Fibroblast of mammary gland (primary cell): ENCODE measurements at regions not wholly inside any gene's neighbourhood (a gene's known extent, or its start where the extent isn't known, plus 50 kb on each side); places are given as distances from the start of the nearest gene placed in this dataset.

Experiments used
- DNase-seq: peaks from one replicate; pipeline ENCODE4 v3.0.0-alpha.2; 2010; ENCODE audit warnings: low read depth
- H3K4me3 ChIP-seq: 2 replicates; pipeline ENCODE4 v1.5.1; 2011; ENCODE audit warnings: low read depth, mild to moderate bottlenecking, low read length, moderate library complexity; ENCODE audit not compliant: control insufficient read depth
- TF ChIP-seq, protein P1 (sequence below): conservative IDR thresholded peaks from 2 replicates; pipeline ENCODE4 v1.5.1; 2011; ENCODE audit warnings: low read depth, low read length, inconsistent platforms; ENCODE audit not compliant: control insufficient read depth, insufficient read depth

DNA sequence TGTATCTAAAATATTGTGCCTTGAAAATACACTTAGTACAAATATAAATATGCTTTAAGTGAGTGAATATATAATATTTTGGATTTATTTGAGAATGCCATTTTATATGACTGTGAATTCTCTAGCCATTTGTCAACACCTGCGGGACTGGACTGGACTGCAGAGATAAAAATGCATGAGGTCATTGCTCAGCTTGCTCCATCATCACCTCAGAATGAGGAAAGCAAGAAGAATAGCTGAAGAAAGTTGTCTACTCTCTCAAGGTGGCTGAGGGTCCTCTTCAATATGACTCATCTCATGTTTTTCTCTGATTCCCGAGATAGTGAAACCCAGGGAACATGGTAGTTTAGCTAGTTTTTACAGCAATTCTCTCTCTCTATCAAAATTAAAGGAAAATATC lies 732.5 kb upstream of the AGA start:
- H3K4me3 ChIP-seq: no peak overlapping the region
- no peak for DNase-seq
- TF ChIP-seq, protein P1, sequence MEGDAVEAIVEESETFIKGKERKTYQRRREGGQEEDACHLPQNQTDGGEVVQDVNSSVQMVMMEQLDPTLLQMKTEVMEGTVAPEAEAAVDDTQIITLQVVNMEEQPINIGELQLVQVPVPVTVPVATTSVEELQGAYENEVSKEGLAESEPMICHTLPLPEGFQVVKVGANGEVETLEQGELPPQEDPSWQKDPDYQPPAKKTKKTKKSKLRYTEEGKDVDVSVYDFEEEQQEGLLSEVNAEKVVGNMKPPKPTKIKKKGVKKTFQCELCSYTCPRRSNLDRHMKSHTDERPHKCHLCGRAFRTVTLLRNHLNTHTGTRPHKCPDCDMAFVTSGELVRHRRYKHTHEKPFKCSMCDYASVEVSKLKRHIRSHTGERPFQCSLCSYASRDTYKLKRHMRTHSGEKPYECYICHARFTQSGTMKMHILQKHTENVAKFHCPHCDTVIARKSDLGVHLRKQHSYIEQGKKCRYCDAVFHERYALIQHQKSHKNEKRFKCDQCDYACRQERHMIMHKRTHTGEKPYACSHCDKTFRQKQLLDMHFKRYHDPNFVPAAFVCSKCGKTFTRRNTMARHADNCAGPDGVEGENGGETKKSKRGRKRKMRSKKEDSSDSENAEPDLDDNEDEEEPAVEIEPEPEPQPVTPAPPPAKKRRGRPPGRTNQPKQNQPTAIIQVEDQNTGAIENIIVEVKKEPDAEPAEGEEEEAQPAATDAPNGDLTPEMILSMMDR: no peak

DNA sequence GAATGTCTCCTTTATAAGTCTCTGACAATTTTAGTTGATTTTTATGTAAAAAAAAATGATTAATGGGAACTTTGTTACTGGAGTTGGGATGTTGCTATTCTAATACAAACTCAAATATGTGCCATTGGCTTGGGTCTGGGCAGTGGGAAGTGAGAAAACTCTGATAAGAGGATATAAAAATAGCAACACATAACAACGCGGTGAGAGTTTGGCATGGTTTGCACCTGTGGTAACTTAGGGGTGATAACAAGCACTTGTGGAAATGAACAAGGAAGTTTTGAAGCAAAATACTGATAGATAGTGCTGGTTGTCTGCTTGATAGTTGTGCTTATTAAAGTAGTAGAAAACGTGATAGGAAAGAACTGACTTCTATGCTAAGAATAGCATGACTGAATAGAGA lies 743.3 kb upstream of the AGA start:
- H3K4me3 ChIP-seq: no peak overlapping the region
- TF ChIP-seq, protein P1: no peak
- no peak for DNase-seq

DNA sequence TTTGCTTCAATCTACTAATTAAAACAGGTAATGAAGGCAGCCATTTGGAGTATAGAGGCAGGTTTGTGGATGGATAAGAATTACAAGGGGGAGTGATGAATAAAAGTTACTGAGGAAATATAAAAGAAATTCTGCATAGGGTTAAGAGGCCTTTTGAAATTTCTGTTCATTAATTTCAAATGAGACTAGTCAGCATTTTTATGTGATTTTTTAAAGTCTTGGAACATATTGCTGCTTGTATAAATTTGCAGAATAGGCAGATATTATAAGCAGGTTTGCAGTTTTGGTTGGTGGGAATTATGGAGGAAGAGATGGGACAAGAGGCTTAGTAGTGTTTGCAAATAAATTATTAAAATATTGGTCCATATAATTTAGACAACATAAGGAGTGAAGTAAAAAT lies 750.4 kb upstream of the AGA start:
- TF ChIP-seq, protein P1: no peak
- no peak overlapping the region for H3K4me3 ChIP-seq
- DNase-seq: no peak

DNA sequence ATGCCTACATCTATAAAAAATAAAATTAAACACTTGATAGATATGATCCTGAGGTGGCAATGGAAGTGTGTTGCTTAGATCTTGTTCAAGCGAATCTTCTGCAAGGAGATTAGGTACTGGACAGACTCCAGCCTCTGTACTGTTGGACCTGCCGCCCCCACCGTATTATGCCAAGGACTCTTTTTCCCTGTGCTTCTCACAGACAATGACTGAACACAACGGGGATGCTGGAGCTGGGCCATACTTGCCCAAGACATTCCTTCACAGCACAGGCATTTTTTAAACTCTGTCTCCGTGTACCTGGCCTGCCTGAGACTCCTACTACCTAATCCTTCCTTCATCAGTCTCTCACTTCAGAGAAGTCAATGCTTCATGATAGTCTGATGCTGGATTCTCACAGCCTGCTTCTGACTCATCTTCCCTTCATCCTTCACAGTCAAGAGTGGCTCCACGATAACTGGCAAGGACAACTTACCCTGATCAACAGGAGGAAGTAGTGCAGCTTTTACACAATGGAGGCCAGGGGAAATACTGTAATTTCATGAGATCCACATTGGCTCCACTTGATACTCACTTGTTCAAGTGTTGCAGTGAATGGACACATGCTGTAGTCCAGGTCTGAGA lies 754.6 kb upstream of the AGA start:
- no peak for DNase-seq
- H3K4me3 ChIP-seq: no peak overlapping the region
- TF ChIP-seq, protein P1: no peak

GRCh38 chr4:178198691-178199090 lies 756.5 kb upstream of the AGA start:
- TF ChIP-seq, protein P1: no peak
- H3K4me3 ChIP-seq: no peak overlapping the region
- no peak for DNase-seq

- no peak overlapping the region for H3K4me3 ChIP-seq
- DNase-seq: no peak
- TF ChIP-seq, protein P1: no peak
These were observed 760.2 kb upstream of the AGA start for GRCh38 chr4:178202422-178202821.

DNA sequence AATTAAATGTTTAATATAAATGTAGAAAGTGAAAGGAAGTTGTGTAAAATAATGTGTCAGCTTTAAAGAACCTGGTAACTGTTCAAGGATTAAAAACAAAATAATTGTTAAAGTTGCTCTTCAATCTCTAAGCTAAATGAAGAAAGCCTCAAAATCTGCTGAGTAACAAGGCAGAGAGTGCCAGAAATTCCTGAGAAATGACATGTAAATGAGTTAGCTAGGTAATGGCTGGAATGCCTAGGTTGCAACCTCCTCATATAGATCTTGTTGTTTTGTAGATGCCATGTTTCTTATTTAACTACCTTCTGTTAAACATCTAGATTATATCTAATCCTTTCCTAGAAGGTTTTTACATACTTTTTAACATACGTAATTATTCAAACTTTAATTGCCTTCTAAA lies 763.6 kb upstream of the AGA start:
- TF ChIP-seq, protein P1: no peak
- H3K4me3 ChIP-seq: no peak overlapping the region
- no peak for DNase-seq
